Heart left ventricle (tissue), 13 donors: ENCODE measurements at regions not wholly inside any gene's neighbourhood (a gene's known extent, or its start where the extent isn't known, plus 50 kb on each side); places are given as distances from the start of the nearest gene placed in this dataset.

ENCODE experiments used
- POLR2A ChIP-seq, 2 donors: fragments of 450-650 bp; IDR thresholded peaks; one replicate each; pipeline ENCODE4 v1.6.1; 2017; ENCODE audit warnings: antibody characterized with exemption in 2 of 2, mild to moderate bottlenecking in 2 of 2, moderate library complexity in 2 of 2
- TF ChIP-seq, protein P1 (sequence below), 12 donors: fragments of 200-600 bp; sonication (generic) in 4 of 12; IDR thresholded peaks; one replicate each; pipeline versions ENCODE4 v1.5.0 to v1.8.0; 2018 to 2022; ENCODE audit warnings: antibody characterized with exemption in 12 of 12, mild to moderate bottlenecking in 5 of 12
- donor health status: ischemic (EF 13 %, LVEDD 7.1; RV severe dilation, severe dysfunction).
- donor health status: DM: no; HTN: yes; CAD: no.
- donor health status: DM: no; HTN: no; CAD: no.
- donor health status: ischemic (EF 25% LVEDD 6.9; RV normal size, moderate dysfunction).
- donor health status: ischemic (EF 25% LVEDD 5.7; RV mildly dilated, moderate dysfunction).
- donor health status: ischemic (EF 35%, LVEDD 5.7; RV mildly dilated, moderate dysfunction).
- donor health status: nonischemic (EF 11% LVEDD 7.7; RV severe dilation, severe dysfunction).
- donor health status: DM: yes; HTN: yes; CAD: no.
- donor health status: PGD.
- donor health status: ischemic (EF 29% LVEDD 5.4; RV normal size, mild dysfunction).
- donor health status: nonischemic (EF 23%, LVEDD 6.1; RV moderate dilation, normal function).

DNA sequence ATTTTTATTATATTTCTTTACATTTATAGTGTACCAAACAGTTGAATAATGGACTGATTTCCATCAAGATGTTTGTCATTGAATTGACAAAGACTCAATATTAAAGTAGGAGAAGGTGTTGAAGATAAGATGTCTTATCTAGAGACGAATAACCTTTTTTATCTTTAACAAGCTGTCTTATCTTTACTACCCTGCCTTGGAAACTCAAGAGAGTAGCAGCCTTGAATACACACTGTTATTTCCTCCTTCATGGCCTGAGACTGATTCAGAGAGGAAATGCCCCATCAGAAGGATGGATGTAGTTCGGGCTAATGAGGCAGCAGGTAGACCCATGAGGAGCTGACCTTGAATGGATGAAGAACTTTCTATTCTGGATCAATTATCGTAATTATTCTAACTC is 365.1 kb upstream of the SEMA6D start:
- TF ChIP-seq, protein P1, sequence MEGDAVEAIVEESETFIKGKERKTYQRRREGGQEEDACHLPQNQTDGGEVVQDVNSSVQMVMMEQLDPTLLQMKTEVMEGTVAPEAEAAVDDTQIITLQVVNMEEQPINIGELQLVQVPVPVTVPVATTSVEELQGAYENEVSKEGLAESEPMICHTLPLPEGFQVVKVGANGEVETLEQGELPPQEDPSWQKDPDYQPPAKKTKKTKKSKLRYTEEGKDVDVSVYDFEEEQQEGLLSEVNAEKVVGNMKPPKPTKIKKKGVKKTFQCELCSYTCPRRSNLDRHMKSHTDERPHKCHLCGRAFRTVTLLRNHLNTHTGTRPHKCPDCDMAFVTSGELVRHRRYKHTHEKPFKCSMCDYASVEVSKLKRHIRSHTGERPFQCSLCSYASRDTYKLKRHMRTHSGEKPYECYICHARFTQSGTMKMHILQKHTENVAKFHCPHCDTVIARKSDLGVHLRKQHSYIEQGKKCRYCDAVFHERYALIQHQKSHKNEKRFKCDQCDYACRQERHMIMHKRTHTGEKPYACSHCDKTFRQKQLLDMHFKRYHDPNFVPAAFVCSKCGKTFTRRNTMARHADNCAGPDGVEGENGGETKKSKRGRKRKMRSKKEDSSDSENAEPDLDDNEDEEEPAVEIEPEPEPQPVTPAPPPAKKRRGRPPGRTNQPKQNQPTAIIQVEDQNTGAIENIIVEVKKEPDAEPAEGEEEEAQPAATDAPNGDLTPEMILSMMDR (IDR thresholded peaks at IDR 0.05), result no peak
- TF ChIP-seq POLR2A (IDR thresholded peaks at IDR 0.05), result no peak
